ENCODE measurements at regions not wholly inside any gene's neighbourhood (a gene's known extent, or its start where the extent isn't known, plus 50 kb on each side); places are given as distances from the start of the nearest gene placed in this dataset.

DNA sequence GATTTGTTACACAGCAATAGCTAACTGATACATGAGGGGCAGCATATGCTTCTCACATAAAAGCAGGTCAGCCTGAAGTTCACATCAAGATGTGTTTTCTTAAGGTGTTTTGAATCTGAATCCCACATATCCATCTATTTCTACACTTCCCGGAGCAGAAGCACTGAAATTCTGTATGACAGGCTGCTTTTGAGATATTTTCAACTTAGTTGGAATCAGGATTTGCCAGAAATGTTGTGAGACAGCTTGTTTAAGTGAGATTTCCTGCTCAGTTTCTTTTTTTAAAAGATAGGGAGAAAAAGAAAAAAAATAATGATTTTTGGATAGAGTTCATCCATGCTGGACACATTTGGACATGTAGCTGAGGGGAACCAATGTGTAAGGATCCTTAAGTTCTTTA lies 501.5 kb upstream of the CELF4 start:
- TF ChIP-seq, protein P1, sequence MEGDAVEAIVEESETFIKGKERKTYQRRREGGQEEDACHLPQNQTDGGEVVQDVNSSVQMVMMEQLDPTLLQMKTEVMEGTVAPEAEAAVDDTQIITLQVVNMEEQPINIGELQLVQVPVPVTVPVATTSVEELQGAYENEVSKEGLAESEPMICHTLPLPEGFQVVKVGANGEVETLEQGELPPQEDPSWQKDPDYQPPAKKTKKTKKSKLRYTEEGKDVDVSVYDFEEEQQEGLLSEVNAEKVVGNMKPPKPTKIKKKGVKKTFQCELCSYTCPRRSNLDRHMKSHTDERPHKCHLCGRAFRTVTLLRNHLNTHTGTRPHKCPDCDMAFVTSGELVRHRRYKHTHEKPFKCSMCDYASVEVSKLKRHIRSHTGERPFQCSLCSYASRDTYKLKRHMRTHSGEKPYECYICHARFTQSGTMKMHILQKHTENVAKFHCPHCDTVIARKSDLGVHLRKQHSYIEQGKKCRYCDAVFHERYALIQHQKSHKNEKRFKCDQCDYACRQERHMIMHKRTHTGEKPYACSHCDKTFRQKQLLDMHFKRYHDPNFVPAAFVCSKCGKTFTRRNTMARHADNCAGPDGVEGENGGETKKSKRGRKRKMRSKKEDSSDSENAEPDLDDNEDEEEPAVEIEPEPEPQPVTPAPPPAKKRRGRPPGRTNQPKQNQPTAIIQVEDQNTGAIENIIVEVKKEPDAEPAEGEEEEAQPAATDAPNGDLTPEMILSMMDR (IDR thresholded peaks at IDR 0.05): no peak
- no peak for TF ChIP-seq POLR2A (IDR thresholded peaks at IDR 0.05)
